WTC11 (cell line): ENCODE measurements at regions not wholly inside any gene's neighbourhood (a gene's known extent, or its start where the extent isn't known, plus 50 kb on each side); places are given as distances from the start of the nearest gene placed in this dataset.

Experiments
- CTCF ChIP-seq: fragments of 200-600 bp; IDR thresholded peaks from 2 replicates; pipeline ENCODE4 v1.8.0; 2022; ENCODE audit warnings: antibody characterized with exemption
- E2F1 ChIP-seq: sonication (generic); formaldehyde crosslinking; IDR thresholded peaks from 2 replicates; pipeline ENCODE4 v1.8.0; 2022; ENCODE audit warnings: mild to moderate bottlenecking, missing genetic modification reagents
- HMGXB4 ChIP-seq: sonication (generic); formaldehyde crosslinking; IDR thresholded peaks from 2 replicates; pipeline ENCODE4 v1.8.1; 2023; ENCODE audit warnings: mild to moderate bottlenecking, moderate library complexity, missing genetic modification reagents
- IRF2 ChIP-seq: sonication (generic); formaldehyde crosslinking; IDR thresholded peaks from 2 replicates; pipeline ENCODE4 v1.8.0; 2022; ENCODE audit warnings: low read depth, missing genetic modification reagents, borderline replicate concordance
- NFYB ChIP-seq: sonication (generic); formaldehyde crosslinking; conservative IDR thresholded peaks from 2 replicates; pipeline ENCODE4 v1.8.0; 2022; ENCODE audit warnings: low read depth, missing genetic modification reagents
- ZNF416 ChIP-seq: fragments of 250-450 bp; sonication (Bioruptor Pico); IDR thresholded peaks from 2 replicates; pipeline ENCODE4 v1.9.0; 2021; ENCODE audit warnings: mild to moderate bottlenecking, inconsistent platforms
- TF ChIP-seq, protein P1 (sequence below): sonication (generic); formaldehyde crosslinking; IDR thresholded peaks from 2 replicates; pipeline ENCODE4 v1.8.0; 2023; ENCODE audit warnings: missing genetic modification reagents, mild to moderate bottlenecking, borderline replicate concordance

GRCh38 chr3:163622384-163622783 is 1455.9 kb downstream of the SI start:
- TF ChIP-seq CTCF, result peak; percentile 45; the same call in 1 of the 2 replicates
- TF ChIP-seq, protein P1, sequence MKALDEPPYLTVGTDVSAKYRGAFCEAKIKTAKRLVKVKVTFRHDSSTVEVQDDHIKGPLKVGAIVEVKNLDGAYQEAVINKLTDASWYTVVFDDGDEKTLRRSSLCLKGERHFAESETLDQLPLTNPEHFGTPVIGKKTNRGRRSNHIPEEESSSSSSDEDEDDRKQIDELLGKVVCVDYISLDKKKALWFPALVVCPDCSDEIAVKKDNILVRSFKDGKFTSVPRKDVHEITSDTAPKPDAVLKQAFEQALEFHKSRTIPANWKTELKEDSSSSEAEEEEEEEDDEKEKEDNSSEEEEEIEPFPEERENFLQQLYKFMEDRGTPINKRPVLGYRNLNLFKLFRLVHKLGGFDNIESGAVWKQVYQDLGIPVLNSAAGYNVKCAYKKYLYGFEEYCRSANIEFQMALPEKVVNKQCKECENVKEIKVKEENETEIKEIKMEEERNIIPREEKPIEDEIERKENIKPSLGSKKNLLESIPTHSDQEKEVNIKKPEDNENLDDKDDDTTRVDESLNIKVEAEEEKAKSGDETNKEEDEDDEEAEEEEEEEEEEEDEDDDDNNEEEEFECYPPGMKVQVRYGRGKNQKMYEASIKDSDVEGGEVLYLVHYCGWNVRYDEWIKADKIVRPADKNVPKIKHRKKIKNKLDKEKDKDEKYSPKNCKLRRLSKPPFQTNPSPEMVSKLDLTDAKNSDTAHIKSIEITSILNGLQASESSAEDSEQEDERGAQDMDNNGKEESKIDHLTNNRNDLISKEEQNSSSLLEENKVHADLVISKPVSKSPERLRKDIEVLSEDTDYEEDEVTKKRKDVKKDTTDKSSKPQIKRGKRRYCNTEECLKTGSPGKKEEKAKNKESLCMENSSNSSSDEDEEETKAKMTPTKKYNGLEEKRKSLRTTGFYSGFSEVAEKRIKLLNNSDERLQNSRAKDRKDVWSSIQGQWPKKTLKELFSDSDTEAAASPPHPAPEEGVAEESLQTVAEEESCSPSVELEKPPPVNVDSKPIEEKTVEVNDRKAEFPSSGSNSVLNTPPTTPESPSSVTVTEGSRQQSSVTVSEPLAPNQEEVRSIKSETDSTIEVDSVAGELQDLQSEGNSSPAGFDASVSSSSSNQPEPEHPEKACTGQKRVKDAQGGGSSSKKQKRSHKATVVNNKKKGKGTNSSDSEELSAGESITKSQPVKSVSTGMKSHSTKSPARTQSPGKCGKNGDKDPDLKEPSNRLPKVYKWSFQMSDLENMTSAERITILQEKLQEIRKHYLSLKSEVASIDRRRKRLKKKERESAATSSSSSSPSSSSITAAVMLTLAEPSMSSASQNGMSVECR (CRISPR knock-in tag), result no peak
- no peak for TF ChIP-seq NFYB
- no peak for TF ChIP-seq E2F1 (CRISPR knock-in tag)
- no peak for TF ChIP-seq IRF2 (CRISPR knock-in tag)
- TF ChIP-seq HMGXB4 (CRISPR knock-in tag), result no peak
- TF ChIP-seq ZNF416, result no peak
